ENCODE measurements at regions not wholly inside any gene's neighbourhood (a gene's known extent, or its start where the extent isn't known, plus 50 kb on each side); places are given as distances from the start of the nearest gene placed in this dataset.

- no peak for TF ChIP-seq POLR2A (IDR thresholded peaks at IDR 0.05)
- no peak for TF ChIP-seq CTCF (IDR thresholded peaks at IDR 0.05)
Measured at GRCh38 chr7:110400411-110400810, 690.5 kb upstream of the LRRN3 start.

Data from lower leg skin (tissue), 3 donors.